Fibroblast of skin of left biceps (primary cell): ENCODE measurements at regions not wholly inside any gene's neighbourhood (a gene's known extent, or its start where the extent isn't known, plus 50 kb on each side); places are given as distances from the start of the nearest gene placed in this dataset.

ENCODE experiments used
- DNase-seq, 2 experiments: peaks; one replicate each; pipeline ENCODE4 v3.0.0-alpha.2; 2013; ENCODE audit warnings: low read depth in 2 of 2

DNA sequence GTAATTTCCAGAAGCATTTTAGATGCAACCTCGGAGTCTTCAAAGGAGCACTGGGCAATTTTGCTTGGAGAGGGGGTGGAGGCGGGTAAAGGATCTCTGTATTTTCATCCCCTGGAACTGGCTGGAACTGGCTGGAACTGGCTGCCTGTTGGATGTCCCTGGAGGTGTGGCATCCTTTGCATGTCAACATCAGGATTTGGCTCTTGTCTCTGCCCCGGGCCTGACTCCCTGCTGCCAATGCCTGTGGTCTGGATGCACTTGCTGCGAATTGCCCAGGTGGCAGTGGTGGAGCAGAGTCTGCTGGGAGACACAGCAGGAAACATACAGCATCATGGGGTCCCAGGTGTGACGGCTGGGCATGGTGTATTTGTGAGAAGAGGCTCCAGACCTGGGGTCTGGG is 391.3 kb downstream of the GADD45G start:
- no peak for DNase-seq

- no peak for DNase-seq
Observed at GRCh38 chr9:89996773-89997172, 392.0 kb downstream of the GADD45G start.

- DNase-seq: no peak
Observed at GRCh38 chr9:89998633-89999032, 393.8 kb downstream of the GADD45G start.

DNA sequence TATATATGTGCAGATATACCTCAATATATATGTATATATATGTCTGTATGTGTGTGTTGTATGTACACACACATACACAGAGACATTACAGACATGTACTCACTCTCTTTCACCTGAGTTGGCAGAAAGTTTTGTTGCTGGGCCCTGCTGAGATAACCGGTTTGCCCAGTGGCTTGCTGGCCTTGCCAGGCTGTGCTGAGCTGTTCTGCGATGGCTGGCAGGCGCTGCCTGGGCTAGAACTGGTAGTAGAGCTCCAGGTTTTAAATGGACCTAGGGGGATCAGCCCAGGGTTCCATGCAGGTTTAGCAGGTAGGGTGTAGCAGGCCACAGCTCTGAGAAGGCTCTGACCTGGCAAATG is 394.3 kb downstream of the GADD45G start:
- DNase-seq: no peak

DNA sequence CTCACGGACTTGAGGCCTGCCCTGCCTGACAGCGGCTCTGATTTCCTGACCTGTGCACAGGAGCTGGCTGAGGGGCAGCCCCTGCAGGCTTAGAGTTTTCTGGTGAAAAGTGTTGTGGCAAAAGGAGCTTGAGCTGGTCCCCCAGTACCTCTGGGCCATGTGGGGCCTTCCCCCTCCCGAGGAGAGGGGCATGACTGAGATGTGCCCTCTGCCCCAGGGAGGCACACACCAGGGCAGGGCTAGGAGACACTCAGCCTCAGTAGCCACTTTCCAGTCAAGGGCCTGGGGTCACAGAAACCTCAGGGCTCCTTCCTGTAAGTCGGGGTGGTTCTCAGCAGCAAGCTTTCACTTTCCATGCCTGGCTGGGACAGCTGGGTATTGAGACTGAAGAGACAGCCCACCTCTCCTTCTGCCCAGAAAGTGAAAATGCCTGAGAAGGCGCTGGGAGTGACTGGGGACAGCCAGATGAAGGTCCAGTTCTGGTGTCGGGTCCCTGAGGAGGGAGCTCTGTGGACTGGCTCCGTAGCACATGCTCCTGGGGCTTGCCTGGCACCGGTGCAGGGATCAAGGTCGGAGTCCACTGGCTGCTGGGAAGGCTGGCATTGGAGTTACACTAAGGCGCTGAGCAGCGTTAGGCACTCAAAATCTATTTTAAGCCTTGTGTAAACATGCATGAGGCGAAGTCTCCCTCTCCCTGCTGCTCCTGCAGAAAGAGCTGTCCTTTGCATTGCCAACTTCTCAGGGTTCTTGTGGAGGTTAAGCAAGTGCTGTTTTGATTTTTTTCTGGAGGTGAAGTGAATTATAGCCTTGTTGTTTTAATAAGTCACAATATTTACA is 394.9 kb downstream of the GADD45G start:
- DNase-seq: no peak

GRCh38 chr9:90000925-90001324 is 396.1 kb downstream of the GADD45G start:
- DNase-seq: no peak

DNA sequence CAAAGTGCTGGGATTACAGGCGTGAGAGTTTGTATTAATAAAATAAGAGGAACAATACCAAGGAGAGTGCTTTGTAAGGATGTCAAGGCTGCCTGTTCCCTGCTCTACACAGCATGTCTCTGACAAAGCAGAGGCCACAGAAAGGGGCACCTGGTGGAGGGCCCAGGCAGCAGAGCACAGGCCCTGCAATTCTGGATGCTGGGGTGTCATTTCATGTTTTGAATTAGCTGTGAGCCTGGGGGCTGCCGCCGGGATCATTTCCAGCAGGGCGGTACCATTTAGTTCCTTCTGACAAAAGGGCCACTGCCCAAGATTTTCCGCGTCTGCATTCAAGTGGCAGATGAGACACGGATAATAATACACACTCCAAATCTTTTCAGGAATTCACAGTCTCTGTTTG is 396.9 kb downstream of the GADD45G start:
- no peak for DNase-seq

DNA sequence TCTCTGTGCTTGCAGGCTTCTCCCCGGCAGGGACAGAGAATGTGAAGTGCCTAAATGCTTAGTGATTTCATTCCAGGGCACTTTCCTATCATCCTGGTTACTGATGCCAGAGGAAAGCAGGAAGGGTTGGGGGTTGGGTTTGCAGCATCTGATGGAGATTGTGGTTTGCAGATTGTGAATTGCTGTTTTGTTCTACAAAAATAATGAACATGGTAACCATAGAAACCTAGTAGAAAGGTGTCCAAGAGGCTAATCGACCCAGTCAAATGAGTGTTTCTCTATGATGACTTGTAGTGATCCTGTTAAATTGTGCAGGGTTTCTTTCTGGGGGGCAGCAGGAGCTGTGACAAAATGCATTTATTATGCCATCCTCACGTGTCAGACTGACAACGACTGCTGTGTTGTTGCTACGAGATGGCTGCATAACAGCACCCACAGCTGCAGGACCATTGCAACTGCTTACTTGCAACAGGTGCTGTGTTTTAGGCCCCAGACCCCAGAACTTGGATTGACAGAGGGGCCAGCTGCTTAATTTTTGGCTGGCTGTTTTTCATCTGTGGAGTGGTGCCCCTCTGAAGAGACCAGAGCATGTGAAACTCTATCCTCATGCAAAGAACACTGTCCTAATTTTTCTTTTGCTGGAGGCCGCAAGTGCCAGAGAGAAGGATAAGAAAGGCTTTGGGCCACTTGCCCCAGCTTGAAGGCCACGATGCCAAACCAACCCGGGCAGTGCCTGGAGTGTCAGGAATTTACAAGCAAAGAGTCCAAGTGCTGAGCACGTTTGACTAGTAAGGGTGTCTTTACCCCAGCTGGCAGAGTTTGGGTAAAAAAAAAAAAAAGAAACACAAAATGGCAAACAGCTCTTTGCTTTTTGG is 397.8 kb downstream of the GADD45G start:
- DNase-seq: no peak

DNA sequence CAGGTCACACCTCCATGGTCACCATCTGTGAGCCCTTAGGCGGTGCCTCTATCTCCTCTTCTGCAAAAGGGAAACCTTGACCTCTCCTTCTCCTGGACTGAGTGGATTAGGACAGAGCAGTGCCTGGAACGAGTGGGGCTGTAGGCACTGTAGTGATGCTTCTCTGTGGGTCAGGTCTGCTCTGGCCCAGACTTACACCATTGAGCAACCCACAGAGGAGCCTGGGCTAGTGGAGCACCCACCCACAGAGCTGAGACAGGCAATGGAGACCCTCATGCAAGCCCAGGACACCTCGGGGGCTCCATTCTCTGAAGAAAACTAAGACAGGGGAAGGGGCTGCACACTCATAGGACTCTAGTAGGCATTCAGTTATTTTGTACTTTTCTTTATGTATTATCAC is 400.6 kb downstream of the GADD45G start:
- no peak for DNase-seq

GRCh38 chr9:90007516-90008440 is 403.0 kb downstream of the GADD45G start:
- DNase-seq: peak; percentile 64 to 70

DNA sequence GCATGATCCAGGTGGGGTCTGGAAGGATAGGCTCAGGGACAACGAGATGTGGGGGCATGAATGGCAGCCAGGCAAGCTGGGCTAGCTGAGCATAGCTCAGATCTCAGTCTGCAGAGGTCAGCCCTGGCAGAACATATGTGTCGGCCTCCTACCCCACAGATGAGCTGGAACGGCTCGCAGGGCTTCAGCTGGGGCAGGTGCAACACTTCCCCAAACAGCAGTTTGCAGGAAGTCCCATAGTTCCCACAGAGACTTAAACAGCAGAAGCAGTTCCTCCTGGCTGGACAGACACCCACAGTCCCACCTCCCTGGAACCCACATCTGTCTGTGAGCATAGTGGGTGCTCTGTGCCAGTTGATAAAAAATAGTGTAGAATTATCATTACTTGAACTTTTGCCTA is 404.6 kb downstream of the GADD45G start:
- no peak for DNase-seq

DNA sequence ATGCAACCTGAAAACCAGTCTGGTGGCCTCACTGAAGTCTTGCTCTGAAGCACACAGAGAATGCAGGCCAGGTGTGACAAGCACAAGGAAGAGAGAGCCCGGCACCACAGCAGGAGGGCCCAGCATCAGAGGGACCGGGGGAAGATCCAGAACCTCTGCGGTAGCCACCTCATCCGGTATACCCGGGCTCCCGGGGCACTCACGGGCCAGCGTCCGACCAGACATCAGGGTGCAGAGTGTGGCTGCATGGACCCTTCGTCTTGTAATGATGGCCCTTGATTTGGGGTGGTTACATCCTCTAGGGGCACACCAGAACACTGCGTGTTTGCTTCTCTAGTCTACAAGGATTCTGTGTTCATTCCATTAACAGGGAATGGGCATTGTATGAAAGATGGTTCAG is 406.0 kb downstream of the GADD45G start:
- no peak for DNase-seq

DNA sequence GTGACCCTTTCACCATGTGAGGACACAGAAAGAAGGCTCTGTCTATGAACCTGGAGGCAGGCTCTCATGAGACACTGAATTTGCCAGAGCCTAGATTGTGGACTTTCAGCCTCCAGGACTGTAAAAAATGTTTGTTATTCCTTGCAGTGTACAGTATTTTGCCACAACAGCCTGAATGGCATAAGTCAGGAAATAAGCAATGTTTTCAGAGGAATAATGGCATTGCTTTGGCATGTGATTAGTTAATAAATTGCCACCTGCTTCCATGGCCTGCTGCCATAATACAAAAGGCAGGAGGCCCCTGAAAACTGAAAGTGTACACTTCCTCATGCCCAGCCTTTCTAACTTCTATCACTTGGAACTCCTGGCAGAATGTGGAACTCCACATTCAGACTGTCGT is 408.1 kb downstream of the GADD45G start:
- no peak for DNase-seq

DNA sequence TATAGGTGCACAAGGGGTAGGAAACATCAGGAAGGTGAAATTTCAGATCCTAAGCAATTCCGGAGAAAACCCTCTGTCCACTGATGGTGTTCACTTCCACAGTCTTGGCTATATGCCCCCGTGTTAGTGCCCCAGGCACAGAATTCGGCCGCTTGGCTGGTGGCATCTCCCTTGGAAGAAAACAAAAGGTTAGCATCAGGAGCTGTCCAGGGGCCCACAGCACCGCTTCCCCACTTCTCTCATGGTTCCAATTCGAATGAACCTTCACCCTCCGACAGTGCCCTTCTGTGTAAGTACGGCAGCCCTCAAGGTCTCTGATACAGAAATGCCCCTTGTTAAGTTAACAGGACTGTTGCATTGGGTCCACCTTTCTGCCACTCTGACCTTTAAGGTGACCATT is 409.0 kb downstream of the GADD45G start:
- DNase-seq: no peak

DNA sequence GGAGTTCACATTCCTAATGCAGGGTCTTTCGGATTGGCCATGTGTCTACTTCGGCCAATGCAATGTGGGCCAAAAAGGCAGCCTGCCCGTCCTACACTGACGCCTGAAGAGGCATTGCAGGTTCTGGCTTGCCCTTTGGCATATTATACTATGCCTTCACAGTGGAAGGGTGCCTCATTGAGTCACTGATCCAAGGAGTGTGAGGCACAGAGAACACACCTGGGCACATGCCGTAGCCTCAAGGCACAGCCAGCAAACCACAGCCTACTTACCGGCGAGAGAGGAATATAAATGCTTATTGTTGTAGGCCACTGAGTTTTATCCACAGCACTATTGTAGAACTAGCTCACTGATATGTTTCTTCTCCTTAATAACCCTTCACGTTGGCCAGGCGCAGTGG is 409.6 kb downstream of the GADD45G start:
- DNase-seq: no peak

GRCh38 chr9:90016272-90016671 is 411.5 kb downstream of the GADD45G start:
- no peak for DNase-seq

DNA sequence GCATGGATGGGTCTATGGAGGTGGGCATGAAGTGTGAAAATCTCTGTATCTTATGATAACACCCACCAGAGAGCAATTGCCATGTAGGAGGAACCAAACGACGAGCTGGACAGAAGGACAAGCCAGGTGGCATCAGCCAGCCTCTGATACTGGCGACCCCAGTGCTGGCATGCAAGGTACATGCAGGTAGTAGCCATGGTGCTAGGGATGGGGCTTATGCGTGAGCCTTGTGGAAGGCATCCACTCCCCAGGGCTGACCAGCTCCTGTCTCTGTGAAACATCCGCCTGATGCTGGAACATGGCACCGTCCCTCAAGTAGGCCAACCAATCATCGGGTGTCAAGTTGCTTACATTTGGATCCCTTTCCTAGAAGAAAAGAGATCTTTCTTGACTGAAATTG is 412.9 kb downstream of the GADD45G start:
- DNase-seq: no peak

- DNase-seq: no peak
Observed at GRCh38 chr9:90018688-90019087, 413.9 kb downstream of the GADD45G start.

GRCh38 chr9:90019626-90020025 is 414.8 kb downstream of the GADD45G start:
- DNase-seq: no peak

DNA sequence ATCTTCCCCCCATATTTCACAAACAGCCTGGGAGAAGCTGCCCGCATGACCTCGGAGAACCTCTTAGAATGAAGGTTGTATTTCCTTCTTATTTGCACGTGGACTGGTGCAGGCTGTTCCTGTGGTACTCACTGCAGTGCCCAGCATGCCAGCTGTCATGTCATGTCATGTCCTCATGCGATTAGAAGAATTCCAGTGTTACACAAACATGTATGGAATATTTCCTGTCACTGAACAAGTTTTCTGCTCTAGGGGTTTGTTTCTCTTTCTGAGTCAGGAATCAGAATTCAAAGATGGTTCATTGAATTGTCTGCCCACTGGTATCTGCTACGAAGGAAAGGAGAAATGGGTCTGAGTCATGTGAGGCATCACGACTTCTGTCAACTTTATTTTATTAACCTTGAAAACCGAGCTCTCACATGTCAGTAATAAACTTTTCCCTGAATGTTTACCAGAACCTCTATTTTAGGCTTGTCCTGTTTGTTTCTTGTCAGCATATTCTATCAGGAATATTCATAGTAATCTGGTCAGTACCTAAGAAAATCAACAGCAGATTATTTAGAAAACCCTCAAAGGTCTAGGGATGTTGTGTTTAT is 415.6 kb downstream of the GADD45G start:
- no peak for DNase-seq

GRCh38 chr9:90021216-90021906 is 416.5 kb downstream of the GADD45G start:
- no peak for DNase-seq
